ENCODE measurements at regions not wholly inside any gene's neighbourhood (a gene's known extent, or its start where the extent isn't known, plus 50 kb on each side); places are given as distances from the start of the nearest gene placed in this dataset.

DNA sequence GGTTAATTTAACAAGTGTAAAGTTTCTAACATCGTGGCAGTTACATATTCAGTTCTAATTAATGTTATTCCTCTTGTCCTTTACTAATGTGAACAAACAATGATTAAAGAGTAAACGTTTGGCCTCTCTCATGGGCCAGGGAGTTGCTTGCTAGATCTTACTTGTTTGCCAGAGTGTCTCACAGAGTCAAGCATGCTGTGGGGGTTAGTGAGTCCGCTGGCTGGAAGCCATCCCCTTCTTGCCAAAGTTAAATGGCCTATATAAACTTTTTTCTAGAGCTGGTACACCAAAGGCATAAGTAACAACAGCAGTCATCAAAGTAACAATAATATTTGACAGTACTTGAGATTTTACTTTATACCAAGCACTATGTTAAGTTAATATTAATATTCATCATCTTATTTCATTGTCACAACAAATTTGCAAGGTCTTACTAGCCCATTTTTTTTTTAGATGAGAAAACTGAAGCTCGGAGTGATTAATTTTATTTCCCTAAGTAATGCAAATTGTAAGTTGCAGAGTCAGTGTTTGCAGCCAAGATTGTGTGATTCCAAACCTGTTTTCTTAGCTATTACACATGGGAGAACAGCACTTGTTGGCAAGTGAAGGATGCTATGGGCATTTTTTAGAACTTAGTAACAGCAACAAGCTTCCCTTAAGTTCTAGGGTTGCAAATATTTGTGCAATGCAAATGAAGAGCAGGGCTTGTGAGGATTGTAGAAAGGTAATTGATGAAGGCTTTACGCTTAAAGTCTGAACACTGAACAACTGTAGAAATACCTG lies 224.5 kb downstream of the RFPL4B start:
- Histone ChIP-seq H3K4me1 (ENCODE audit: control insufficient read depth, insufficient read depth, low read length) (peaks cover 8% of the 10 kb centered on the region), H3K36me3 (ENCODE audit: control insufficient read depth, insufficient read depth, low read length) (no peaks in the 10 kb centered on the region), H3K27ac (ENCODE audit: low read depth, low read length) (no peak overlapping the region), H3K9ac (ENCODE audit: low read length) (no peak overlapping the region), H3K27me3 (ENCODE audit: control insufficient read depth, insufficient read depth, low read length) (no peaks in the 10 kb centered on the region), H3K4me3 (ENCODE audit: low read length) (no peak overlapping the region)

DNA sequence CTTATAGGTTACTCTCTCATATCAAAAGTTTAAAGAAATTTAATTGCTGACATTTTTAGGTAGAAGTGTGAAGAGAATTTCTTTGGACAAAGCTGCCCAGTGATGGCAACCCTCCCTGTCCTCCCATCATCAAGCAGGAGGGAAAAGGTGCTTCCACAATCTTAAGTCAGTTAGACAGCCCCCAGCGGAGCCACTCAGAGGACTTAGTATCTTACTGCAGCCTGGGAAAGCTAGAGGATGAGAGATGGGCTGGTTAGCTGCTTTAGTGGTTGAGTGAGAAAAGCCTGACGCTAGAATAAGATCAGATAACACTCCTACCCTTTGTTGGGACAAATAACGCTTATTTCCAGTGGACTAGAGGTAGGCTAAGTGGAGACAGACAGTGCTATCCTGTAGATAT lies 227.1 kb downstream of the RFPL4B start:
- Histone ChIP-seq H3K4me3 (ENCODE audit: low read length) (no peak overlapping the region), H3K36me3 (ENCODE audit: control insufficient read depth, insufficient read depth, low read length) (no peaks in the 10 kb centered on the region), H3K9ac (ENCODE audit: low read length) (no peak overlapping the region), H3K4me1 (ENCODE audit: control insufficient read depth, insufficient read depth, low read length) (peaks cover 8% of the 10 kb centered on the region), H3K27me3 (ENCODE audit: control insufficient read depth, insufficient read depth, low read length) (no peaks in the 10 kb centered on the region), H3K27ac (ENCODE audit: low read depth, low read length) (no peak overlapping the region)

DNA sequence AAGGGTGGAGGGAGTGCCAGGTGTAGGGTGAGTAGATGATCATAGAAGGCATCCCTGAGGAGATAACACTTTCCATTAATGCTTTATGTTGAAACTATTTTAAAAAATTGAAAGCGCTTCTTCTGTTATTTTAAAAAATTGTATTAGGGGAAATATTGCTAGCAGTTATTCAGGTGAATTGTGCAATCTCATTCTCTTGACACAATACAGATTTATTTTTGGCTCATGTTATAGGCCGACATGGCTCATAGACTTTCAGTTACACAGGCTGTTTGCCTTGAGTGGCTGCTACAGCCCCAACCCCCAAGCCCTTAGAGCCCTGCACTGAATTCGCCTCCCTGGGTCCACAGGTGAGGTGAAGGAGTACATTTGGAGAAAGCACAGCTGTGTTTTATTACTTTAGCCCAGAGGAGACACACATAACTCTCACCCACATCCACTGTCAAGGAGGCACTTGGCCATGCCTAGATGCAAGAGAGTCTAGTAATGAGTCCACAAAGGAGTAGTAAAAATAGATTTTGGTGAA lies 228.2 kb downstream of the RFPL4B start:
- Histone ChIP-seq H3K27me3 (ENCODE audit: control insufficient read depth, insufficient read depth, low read length) (no peaks in the 10 kb centered on the region), H3K4me1 (ENCODE audit: control insufficient read depth, insufficient read depth, low read length) (peaks cover 8% of the 10 kb centered on the region), H3K9ac (ENCODE audit: low read length) (no peak overlapping the region), H3K27ac (ENCODE audit: low read depth, low read length) (no peak overlapping the region), H3K36me3 (ENCODE audit: control insufficient read depth, insufficient read depth, low read length) (no peaks in the 10 kb centered on the region), H3K4me3 (ENCODE audit: low read length) (no peak overlapping the region)

DNA sequence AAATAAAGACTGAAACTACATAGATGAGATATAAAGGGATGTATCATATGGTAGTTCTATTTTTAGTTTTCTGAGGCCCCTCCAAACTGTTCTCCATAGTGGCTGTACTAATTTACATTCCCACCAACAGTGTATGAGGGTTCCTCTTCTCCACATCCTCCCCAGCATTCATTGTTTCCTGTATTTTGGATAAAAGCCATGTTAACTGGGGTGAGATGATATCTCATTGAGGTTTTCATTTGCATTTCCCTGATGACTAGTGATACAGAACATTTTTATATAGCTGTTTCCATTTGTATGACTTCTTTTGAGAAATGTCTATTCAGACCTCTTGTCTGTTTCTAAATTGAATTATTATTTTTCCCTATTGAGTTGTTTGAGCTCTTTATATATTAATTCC lies 229.3 kb downstream of the RFPL4B start:
- Histone ChIP-seq H3K4me1 (ENCODE audit: control insufficient read depth, insufficient read depth, low read length) (peaks cover 8% of the 10 kb centered on the region), H3K27me3 (ENCODE audit: control insufficient read depth, insufficient read depth, low read length) (no peaks in the 10 kb centered on the region), H3K9ac (ENCODE audit: low read length) (no peak overlapping the region), H3K27ac (ENCODE audit: low read depth, low read length) (no peak overlapping the region), H3K4me3 (ENCODE audit: low read length) (no peak overlapping the region), H3K36me3 (ENCODE audit: control insufficient read depth, insufficient read depth, low read length) (no peaks in the 10 kb centered on the region)

DNA sequence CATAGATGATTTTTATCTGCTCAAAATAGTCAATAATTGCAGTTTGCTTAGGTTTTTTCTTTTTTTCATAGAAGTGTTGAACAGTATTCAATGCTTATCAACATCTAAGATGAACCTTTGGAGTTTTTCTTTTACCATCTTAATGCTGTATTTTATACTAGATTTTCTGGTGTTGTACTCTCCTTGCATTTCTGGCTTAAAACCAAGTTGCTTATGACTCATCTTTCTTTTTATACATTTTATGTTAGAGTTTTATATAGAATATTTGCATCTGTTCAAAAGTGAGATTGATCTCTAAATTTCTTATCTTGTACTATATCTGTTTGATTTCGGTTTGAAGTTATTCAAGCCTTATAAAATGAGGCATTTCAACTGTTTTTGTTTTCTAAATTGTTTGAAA lies 232.5 kb downstream of the RFPL4B start:
- Histone ChIP-seq H3K9ac (ENCODE audit: low read length) (no peak overlapping the region), H3K36me3 (ENCODE audit: control insufficient read depth, insufficient read depth, low read length) (no peaks in the 10 kb centered on the region), H3K27me3 (ENCODE audit: control insufficient read depth, insufficient read depth, low read length) (no peaks in the 10 kb centered on the region), H3K27ac (ENCODE audit: low read depth, low read length) (no peak overlapping the region), H3K4me1 (ENCODE audit: control insufficient read depth, insufficient read depth, low read length) (no peaks in the 10 kb centered on the region), H3K4me3 (ENCODE audit: low read length) (no peak overlapping the region)

DNA sequence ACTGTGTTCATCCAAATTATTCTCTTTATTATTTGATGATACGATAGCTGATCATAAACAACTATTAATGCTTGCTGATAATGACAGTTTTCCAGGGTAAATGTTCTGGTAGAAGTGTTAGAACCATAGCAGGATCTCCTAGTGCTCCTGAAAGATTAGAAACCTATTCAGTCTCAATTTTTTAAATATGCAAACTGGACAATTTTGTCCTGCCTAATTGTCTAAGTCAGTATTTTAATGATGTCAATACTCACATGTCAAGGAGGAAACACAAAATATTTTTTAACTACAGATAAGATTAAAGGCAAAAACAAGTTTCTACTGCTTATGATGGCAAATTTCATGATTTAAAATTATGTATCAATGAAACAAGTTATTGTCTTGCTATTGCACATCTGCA lies 233.9 kb downstream of the RFPL4B start:
- Histone ChIP-seq H3K9ac (ENCODE audit: low read length) (no peak overlapping the region), H3K27ac (ENCODE audit: low read depth, low read length) (no peak overlapping the region), H3K4me3 (ENCODE audit: low read length) (no peak overlapping the region), H3K36me3 (ENCODE audit: control insufficient read depth, insufficient read depth, low read length) (no peaks in the 10 kb centered on the region), H3K4me1 (ENCODE audit: control insufficient read depth, insufficient read depth, low read length) (no peaks in the 10 kb centered on the region), H3K27me3 (ENCODE audit: control insufficient read depth, insufficient read depth, low read length) (no peaks in the 10 kb centered on the region)

DNA sequence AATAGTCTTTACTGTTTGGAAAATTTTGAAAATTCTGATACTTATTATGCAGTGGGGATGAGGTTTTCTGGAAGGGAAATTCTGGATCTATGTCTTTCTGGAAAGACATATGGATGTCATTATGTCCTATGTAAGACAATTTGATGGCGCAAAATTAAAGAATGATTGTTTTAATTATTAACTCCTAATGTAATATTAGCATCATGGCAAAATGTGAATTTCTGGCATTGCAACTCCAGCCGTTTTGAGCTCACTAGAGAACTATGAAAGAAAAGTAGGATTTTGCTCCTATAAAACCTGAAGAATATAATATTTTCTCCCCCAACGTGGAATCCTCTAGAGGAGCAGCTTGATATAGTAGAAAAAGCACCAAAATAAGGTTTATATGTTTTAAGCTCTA lies 243.2 kb downstream of the RFPL4B start:
- no peak overlapping the region for H3K9ac ChIP-seq (ENCODE audit: low read length)
- H3K36me3 ChIP-seq (ENCODE audit: control insufficient read depth, insufficient read depth, low read length), result no peaks in the 10 kb centered on the region
- no peaks in the 10 kb centered on the region for H3K27me3 ChIP-seq (ENCODE audit: control insufficient read depth, insufficient read depth, low read length)
- no peak overlapping the region for H3K4me3 ChIP-seq (ENCODE audit: low read length)
- H3K27ac ChIP-seq (ENCODE audit: low read depth, low read length), result no peak overlapping the region
- H3K4me1 ChIP-seq (ENCODE audit: control insufficient read depth, insufficient read depth, low read length), result no peaks in the 10 kb centered on the region

DNA sequence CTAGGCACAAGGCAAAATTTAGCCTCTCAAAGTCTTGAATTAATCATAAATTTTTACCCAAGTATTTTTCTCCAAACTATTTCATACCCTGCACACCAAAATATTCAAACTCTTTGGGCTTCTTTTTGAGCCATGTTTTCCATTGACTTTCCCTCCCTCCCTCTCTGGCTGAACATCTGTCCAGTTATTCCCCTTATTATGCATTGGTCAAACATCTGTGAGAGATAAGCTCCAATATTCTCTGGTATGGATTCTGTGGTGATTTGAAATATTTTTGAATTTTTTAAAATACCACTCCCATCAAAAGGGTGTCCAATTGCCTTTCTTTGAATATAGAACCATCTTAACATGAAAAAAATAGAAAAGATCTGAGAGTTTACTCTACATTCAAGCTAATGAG lies 244.2 kb downstream of the RFPL4B start:
- no peak overlapping the region for H3K27ac ChIP-seq (ENCODE audit: low read depth, low read length)
- no peaks in the 10 kb centered on the region for H3K27me3 ChIP-seq (ENCODE audit: control insufficient read depth, insufficient read depth, low read length)
- H3K4me1 ChIP-seq (ENCODE audit: control insufficient read depth, insufficient read depth, low read length), result no peaks in the 10 kb centered on the region
- no peak overlapping the region for H3K9ac ChIP-seq (ENCODE audit: low read length)
- no peaks in the 10 kb centered on the region for H3K36me3 ChIP-seq (ENCODE audit: control insufficient read depth, insufficient read depth, low read length)
- no peak overlapping the region for H3K4me3 ChIP-seq (ENCODE audit: low read length)

DNA sequence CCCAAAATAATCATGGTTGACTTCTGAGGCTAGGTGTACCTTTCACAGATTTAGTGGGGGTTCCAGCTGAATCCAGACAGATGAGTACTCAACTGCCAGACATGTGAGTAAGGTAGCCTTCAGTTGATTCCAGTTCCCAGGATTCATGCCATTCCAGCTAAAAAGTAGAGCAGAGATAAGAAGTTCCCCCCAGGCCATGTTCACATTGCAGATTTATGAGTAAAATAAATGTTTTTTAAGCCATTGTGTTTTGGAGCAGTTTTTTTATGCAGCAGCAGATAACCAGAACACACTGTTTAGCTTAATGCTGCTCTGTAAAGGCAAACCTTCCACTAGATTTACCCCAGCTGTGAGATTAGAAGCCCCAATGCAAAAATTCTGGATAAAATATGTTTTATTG lies 245.0 kb downstream of the RFPL4B start:
- no peaks in the 10 kb centered on the region for H3K36me3 ChIP-seq (ENCODE audit: control insufficient read depth, insufficient read depth, low read length)
- H3K27ac ChIP-seq (ENCODE audit: low read depth, low read length), result no peak overlapping the region
- H3K4me1 ChIP-seq (ENCODE audit: control insufficient read depth, insufficient read depth, low read length), result no peaks in the 10 kb centered on the region
- no peaks in the 10 kb centered on the region for H3K27me3 ChIP-seq (ENCODE audit: control insufficient read depth, insufficient read depth, low read length)
- no peak overlapping the region for H3K4me3 ChIP-seq (ENCODE audit: low read length)
- H3K9ac ChIP-seq (ENCODE audit: low read length), result no peak overlapping the region

DNA sequence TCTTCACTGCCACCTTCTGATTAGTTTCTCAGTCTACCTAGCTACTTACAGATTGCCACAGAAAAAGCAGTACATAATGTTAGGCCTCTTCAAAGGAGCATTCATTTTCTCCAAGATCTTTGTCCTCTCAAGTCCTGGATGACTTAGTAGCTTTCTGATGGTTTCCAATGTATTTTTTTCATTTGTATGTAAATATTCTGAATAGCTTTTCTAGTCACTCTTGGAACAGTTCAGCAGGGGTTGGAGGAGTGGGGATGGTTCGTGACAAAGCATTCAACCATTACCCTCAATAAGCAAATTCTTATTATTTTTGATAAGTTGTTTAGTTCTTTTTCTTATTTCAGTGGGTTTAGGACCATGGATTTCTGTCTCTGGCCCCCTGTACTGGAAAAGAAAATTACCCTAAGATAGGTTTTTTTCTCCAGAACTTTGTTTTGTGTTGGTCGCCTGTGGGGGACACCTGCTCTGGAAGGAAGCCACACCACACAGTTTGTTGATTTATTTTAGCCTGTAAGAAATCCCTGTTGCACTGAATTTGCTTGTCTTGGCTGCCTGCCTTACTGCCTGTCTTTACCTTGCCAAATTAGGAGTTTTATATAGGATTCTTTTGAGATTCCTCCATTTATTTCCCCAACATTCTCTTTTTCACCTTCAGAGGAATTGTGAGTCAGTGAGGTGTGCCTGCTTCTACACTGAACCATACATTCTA lies 247.9 kb downstream of the RFPL4B start:
- no peak overlapping the region for H3K4me3 ChIP-seq (ENCODE audit: low read length)
- no peak overlapping the region for H3K27ac ChIP-seq (ENCODE audit: low read depth, low read length)
- H3K27me3 ChIP-seq (ENCODE audit: control insufficient read depth, insufficient read depth, low read length), result no peaks in the 10 kb centered on the region
- H3K4me1 ChIP-seq (ENCODE audit: control insufficient read depth, insufficient read depth, low read length), result no peaks in the 10 kb centered on the region
- no peak overlapping the region for H3K9ac ChIP-seq (ENCODE audit: low read length)
- H3K36me3 ChIP-seq (ENCODE audit: control insufficient read depth, insufficient read depth, low read length), result no peaks in the 10 kb centered on the region

DNA sequence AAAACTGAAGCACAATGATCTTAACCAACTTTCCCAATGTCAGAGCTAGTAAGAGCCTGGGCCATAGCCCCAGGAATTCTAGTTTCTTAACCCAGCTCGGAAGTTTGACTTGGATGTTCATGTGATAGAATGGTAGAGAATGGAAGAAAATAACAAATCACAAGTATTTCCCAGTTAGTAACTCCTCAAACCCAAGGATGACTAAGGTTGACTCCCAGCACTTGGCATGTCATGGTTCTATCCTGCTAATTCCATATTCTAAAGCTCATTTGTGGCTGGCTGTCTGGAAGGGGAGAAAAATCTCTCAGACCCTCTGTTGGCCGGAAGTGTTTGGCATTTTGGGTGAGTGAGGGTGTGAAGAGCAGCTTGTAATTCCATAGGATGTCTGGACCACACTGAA lies 248.7 kb downstream of the RFPL4B start:
- no peak overlapping the region for H3K4me3 ChIP-seq (ENCODE audit: low read length)
- H3K9ac ChIP-seq (ENCODE audit: low read length), result no peak overlapping the region
- H3K4me1 ChIP-seq (ENCODE audit: control insufficient read depth, insufficient read depth, low read length), result no peaks in the 10 kb centered on the region
- H3K27me3 ChIP-seq (ENCODE audit: control insufficient read depth, insufficient read depth, low read length), result no peaks in the 10 kb centered on the region
- no peaks in the 10 kb centered on the region for H3K36me3 ChIP-seq (ENCODE audit: control insufficient read depth, insufficient read depth, low read length)
- no peak overlapping the region for H3K27ac ChIP-seq (ENCODE audit: low read depth, low read length)

DNA sequence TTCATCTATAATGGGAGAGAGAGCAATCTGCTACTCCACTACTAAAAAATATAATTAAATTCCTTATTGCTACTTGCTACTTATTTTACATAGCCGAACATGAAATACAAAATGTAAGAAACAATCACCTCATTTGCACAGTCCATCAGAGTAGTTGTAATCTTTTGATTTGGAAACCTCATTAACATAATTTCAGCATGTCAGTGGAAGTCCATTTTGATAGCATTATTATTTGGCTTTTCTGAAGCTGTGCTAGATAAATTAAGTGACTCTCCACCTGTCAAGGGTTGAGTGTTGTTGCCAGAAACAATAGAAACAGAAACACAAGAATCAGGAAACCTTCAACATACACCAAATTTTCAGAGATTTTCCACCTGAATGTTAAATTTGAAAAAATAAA lies 250.0 kb downstream of the RFPL4B start:
- Histone ChIP-seq H3K4me3 (ENCODE audit: low read length) (no peak overlapping the region), H3K36me3 (ENCODE audit: control insufficient read depth, insufficient read depth, low read length) (no peaks in the 10 kb centered on the region), H3K4me1 (ENCODE audit: control insufficient read depth, insufficient read depth, low read length) (no peaks in the 10 kb centered on the region), H3K27ac (ENCODE audit: low read depth, low read length) (no peak overlapping the region), H3K27me3 (ENCODE audit: control insufficient read depth, insufficient read depth, low read length) (no peaks in the 10 kb centered on the region), H3K9ac (ENCODE audit: low read length) (no peak overlapping the region)

DNA sequence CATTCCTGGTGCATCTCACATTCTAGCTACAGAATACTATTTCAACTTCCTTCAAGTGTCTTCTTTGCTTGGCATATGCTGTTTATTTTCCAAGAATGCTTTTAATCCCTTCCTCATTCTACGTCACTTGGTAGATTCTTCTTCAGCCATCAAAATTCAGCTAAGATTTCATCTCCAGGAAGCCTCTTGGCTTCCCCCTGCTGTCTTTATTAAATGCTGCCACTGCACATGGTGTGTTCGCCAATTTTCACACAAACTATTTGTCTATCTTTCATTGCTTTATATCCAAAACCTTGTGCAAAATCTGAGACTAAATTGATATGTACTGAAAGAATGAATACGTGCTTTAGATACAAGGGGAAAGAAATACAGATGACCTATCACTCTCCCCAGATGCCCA lies 253.0 kb downstream of the RFPL4B start:
- Histone ChIP-seq H3K36me3 (ENCODE audit: control insufficient read depth, insufficient read depth, low read length) (no peaks in the 10 kb centered on the region), H3K27me3 (ENCODE audit: control insufficient read depth, insufficient read depth, low read length) (no peaks in the 10 kb centered on the region), H3K9ac (ENCODE audit: low read length) (no peak overlapping the region), H3K27ac (ENCODE audit: low read depth, low read length) (no peak overlapping the region), H3K4me1 (ENCODE audit: control insufficient read depth, insufficient read depth, low read length) (no peaks in the 10 kb centered on the region), H3K4me3 (ENCODE audit: low read length) (no peak overlapping the region)
